IMR-90 (cell line): ENCODE measurements at regions not wholly inside any gene's neighbourhood (a gene's known extent, or its start where the extent isn't known, plus 50 kb on each side); places are given as distances from the start of the nearest gene placed in this dataset.
A peak's percentile ranks its signal among the peaks of the same experiment; 100 is the strongest.

Experiments
- ATAC-seq: fragments of 200-7000 bp; cut with Tn5 transposase; 2 replicates; pipeline ENCODE4 v1.9.1; 2020; ENCODE audit warnings: low read depth, mild to moderate bottlenecking, moderate library complexity
- BruUV-seq: library from RNA; stranded (reverse); fragments of 400-500 nt; replicated peaks from 2 replicates; lab custom pipeline; 2021; lab: Mats Ljungman, UMichigan
- CTCF ChIA-PET: fragments of 300-600 bp; formaldehyde crosslinking; extraction: SDS; loops from one replicate; lab custom pipeline; 2021; ENCODE audit warnings: antibody characterized with exemption; lab: Yijun Ruan, JAX
- POLR2A ChIA-PET: fragments of 300-600 bp; sonication (Branson Sonifier 250); formaldehyde crosslinking; loops from one replicate; lab custom pipeline; 2022; ENCODE audit warnings: antibody characterized with exemption; ENCODE audit not compliant: unreplicated experiment; lab: Charles Lee
- DNase-seq: peaks from one replicate; pipeline ENCODE4 v3.0.0; 2013
- H2AFZ ChIP-seq: replicated peaks from 2 replicates; pipeline ENCODE3; 2013; ENCODE audit warnings: low read length, mild to moderate bottlenecking; ENCODE audit not compliant: poor library complexity
- H2AK5ac ChIP-seq: 2 replicates; pipeline ENCODE4 v1.6.1; 2013; ENCODE audit warnings: low read depth, low read length, inconsistent platforms
- H2AK9ac ChIP-seq: replicated peaks from 2 replicates; pipeline ENCODE3; 2013; ENCODE audit warnings: mild to moderate bottlenecking, low read depth, low read length, moderate library complexity; ENCODE audit not compliant: poor library complexity
- H2BK120ac ChIP-seq: 2 replicates; pipeline ENCODE4 v1.6.1; 2013; ENCODE audit warnings: low read depth, low read length, inconsistent platforms
- H2BK15ac ChIP-seq: 3 replicates; pipeline ENCODE4 v1.6.1; 2013; ENCODE audit warnings: low read depth, low read length, inconsistent platforms
- H2BK20ac ChIP-seq: 2 replicates; pipeline ENCODE4 v1.6.1; 2013; ENCODE audit warnings: low read depth, mild to moderate bottlenecking, inconsistent platforms, low read length, moderate library complexity
- H2BK5ac ChIP-seq: 2 replicates; pipeline ENCODE4 v1.6.1; 2013; ENCODE audit warnings: mild to moderate bottlenecking, low read depth, low read length, inconsistent platforms; ENCODE audit not compliant: poor library complexity, severe bottlenecking
- H3K14ac ChIP-seq: replicated peaks from 2 replicates; pipeline ENCODE4 v1.6.1; 2013; ENCODE audit warnings: low read depth, low read length, inconsistent platforms
- H3K18ac ChIP-seq: 2 replicates; pipeline ENCODE4 v1.6.1; 2013; ENCODE audit warnings: low read depth, low read length, control low read depth
- H3K23ac ChIP-seq: 2 replicates; pipeline ENCODE4 v1.6.1; 2013; ENCODE audit warnings: low read depth, low read length, inconsistent platforms
- H3K27ac ChIP-seq: 2 replicates; pipeline ENCODE4 v1.5.1; 2013; ENCODE audit warnings: mild to moderate bottlenecking, control low read depth, low read length; ENCODE audit not compliant: insufficient read depth
- H3K27me3 ChIP-seq: 2 replicates; pipeline ENCODE4 v1.6.1; 2013; ENCODE audit warnings: low read length; ENCODE audit not compliant: control insufficient read depth, insufficient read depth
- H3K36me3 ChIP-seq: 2 replicates; pipeline ENCODE4 v1.6.1; 2013; ENCODE audit warnings: low read length, mixed read lengths; ENCODE audit not compliant: control insufficient read depth, insufficient read depth
- H3K4ac ChIP-seq: 2 replicates; pipeline ENCODE4 v1.6.1; 2013; ENCODE audit warnings: low read depth, low read length, inconsistent platforms
- H3K4me1 ChIP-seq: 2 replicates; pipeline ENCODE4 v1.6.1; 2013; ENCODE audit warnings: low read length, mixed read lengths; ENCODE audit not compliant: control insufficient read depth, insufficient read depth
- H3K4me2 ChIP-seq: 2 replicates; pipeline ENCODE4 v1.6.1; 2013; ENCODE audit warnings: low read depth, mild to moderate bottlenecking, control low read depth, low read length, moderate library complexity
- H3K4me3 ChIP-seq: 2 replicates; pipeline ENCODE4 v1.5.1; 2013; ENCODE audit warnings: low read depth, mild to moderate bottlenecking, control low read depth, low read length, moderate library complexity; ENCODE audit not compliant: insufficient read depth
- H3K56ac ChIP-seq: 2 replicates; pipeline ENCODE4 v1.6.1; 2013; ENCODE audit warnings: low read length, inconsistent platforms; ENCODE audit not compliant: insufficient read depth; ENCODE audit errors: extremely low read depth
- H3K79me1 ChIP-seq, 2 experiments: 2 replicates each; pipeline ENCODE4 v1.6.1; 2013; ENCODE audit warnings: low read length in 2 of 2, inconsistent platforms in 1 of 2, low read depth in 1 of 2
- H3K9ac ChIP-seq: 2 replicates; pipeline ENCODE4 v1.6.1; 2013; ENCODE audit warnings: low read depth, low read length, control low read depth
- H3K9me1 ChIP-seq: 2 replicates; pipeline ENCODE4 v1.6.1; 2013; ENCODE audit warnings: low read length, inconsistent platforms; ENCODE audit not compliant: insufficient read depth
- H3K9me3 ChIP-seq: 2 replicates; pipeline ENCODE4 v1.6.1; 2013; ENCODE audit warnings: low read length; ENCODE audit not compliant: control insufficient read depth, insufficient read depth
- H4K20me1 ChIP-seq: 2 replicates; pipeline ENCODE4 v1.6.1; 2013; ENCODE audit warnings: low read length, inconsistent platforms; ENCODE audit not compliant: insufficient read depth
- H4K5ac ChIP-seq: 2 replicates; pipeline ENCODE4 v1.6.1; 2013; ENCODE audit warnings: mild to moderate bottlenecking, low read depth, low read length, control low read depth
- H4K8ac ChIP-seq, 2 experiments: 2 replicates each; pipeline ENCODE4 v1.6.1; 2013; ENCODE audit warnings: low read depth in 2 of 2, low read length in 2 of 2, control low read depth in 1 of 2, inconsistent platforms in 1 of 2
- H4K91ac ChIP-seq: 2 replicates; pipeline ENCODE4 v1.6.1; 2013; ENCODE audit warnings: low read depth, low read length, inconsistent platforms; ENCODE audit not compliant: insufficient read depth
- NFE2L2 ChIP-seq: fragments of 150-350 bp; IDR thresholded peaks from 2 replicates; pipeline ENCODE4 v1.6.1; 2016; ENCODE audit warnings: low read depth, mild to moderate bottlenecking, low read length
- POLR2A ChIP-seq: IDR thresholded peaks from 2 replicates; pipeline ENCODE4 v1.6.1; 2012; ENCODE audit warnings: mild to moderate bottlenecking, low read depth, low read length
- WGBS, 2 experiments: methylation state at CpG; one replicate each; pipeline versions ENCODE4 v1.1.5 to v1.1.7; 2013; ENCODE audit warnings: missing lambda C conversion rate in 2 of 2; ENCODE audit not compliant: insufficient read length in 1 of 2; ENCODE audit errors: extremely low coverage in 2 of 2; 5-methylcytosine and 5-hydroxymethylcytosine counted together
- dilution Hi-C: fragments of 300-500 bp; cut with HindIII; formaldehyde crosslinking; loops from one replicate; pipeline ENCODE4 v1.14.3; 2018; ENCODE audit warnings: low sequenced_read_pairs; ENCODE audit not compliant: unreplicated experiment
- in situ Hi-C: fragments of 300-500 bp; cut with MboI; formaldehyde crosslinking; loops from 3 replicates; pipeline ENCODE4 v1.14.3; 2019; ENCODE audit warnings: low sequenced_read_pairs, inconsistent platforms, mixed read lengths
- intact Hi-C: fragments of 100-400 bp; cut with micrococcal nuclease; formaldehyde crosslinking; loops from 2 replicates; pipeline ENCODE4 v1.10.0; 2022

- ATAC-seq (no peak), DNase-seq (no peak)
- H2BK120ac ChIP-seq: no peak overlapping the region
- ChIA-PET POLR2A (no interaction called here), CTCF (no interaction called here)
- no peak overlapping the region for H3K14ac ChIP-seq
- no peaks in the 10 kb centered on the region for H3K9me3 ChIP-seq
- no peaks in the 10 kb centered on the region for H3K9me1 ChIP-seq
- no peak overlapping the region for H2AFZ ChIP-seq
- H3K9ac ChIP-seq: no peak overlapping the region
- intact Hi-C loops (no loop called here), dilution Hi-C loops (no loop called here), in situ Hi-C loops (no loop called here)
- no peak overlapping the region for H4K91ac ChIP-seq
- H3K23ac ChIP-seq: no peak overlapping the region
- H4K8ac ChIP-seq: no peak overlapping the region
- H2AK9ac ChIP-seq: no peak overlapping the region
- no peak overlapping the region for H2BK15ac ChIP-seq
- H2BK5ac ChIP-seq: no peak overlapping the region
- no peak overlapping the region for H3K18ac ChIP-seq
- no TSS peak for BruUV-seq
- no peak overlapping the region for H3K4ac ChIP-seq
- no peaks in the 10 kb centered on the region for H3K27me3 ChIP-seq
- H3K27ac ChIP-seq: no peak overlapping the region
- H4K20me1 ChIP-seq: no peaks in the 10 kb centered on the region
- H3K4me2 ChIP-seq: no peak overlapping the region
- no peak overlapping the region for H2AK5ac ChIP-seq
- no peaks in the 10 kb centered on the region for H3K4me1 ChIP-seq
- TF ChIP-seq NFE2L2 (peak; percentile 59), POLR2A (no peak)
- no peak overlapping the region for H3K56ac ChIP-seq
- H3K36me3 ChIP-seq: no peaks in the 10 kb centered on the region
- H2BK20ac ChIP-seq: no peak overlapping the region
- no peak overlapping the region for H3K4me3 ChIP-seq
- no CpG with 5 or more reads among the region's 2 CpGs for WGBS, 2 experiments
- H4K5ac ChIP-seq: no peak overlapping the region
- H3K79me1 ChIP-seq: no peaks in the 10 kb centered on the region
Observed at GRCh38 chr5:93048858-93049257, 532.2 kb downstream of the NR2F1-AS1 start.
